WTC11 (cell line): ENCODE measurements at regions not wholly inside any gene's neighbourhood (a gene's known extent, or its start where the extent isn't known, plus 50 kb on each side); places are given as distances from the start of the nearest gene placed in this dataset.

Source experiments
- ATAC-seq: fragments of 200-7000 bp; cut with Tn5 transposase; 2 replicates; pipeline ENCODE4 v1.10.0; 2021; ENCODE audit warnings: mild to moderate bottlenecking, moderate library complexity
- CTCF ChIA-PET: fragments of 300-600 bp; sonication (Branson Sonifier 250); formaldehyde crosslinking; loops from one replicate; lab custom pipeline; 2021; ENCODE audit warnings: antibody characterized with exemption; lab: Charles Lee
- POLR2A ChIA-PET: fragments of 350-600 bp; sonication (Branson Sonifier 250); formaldehyde crosslinking; loops from one replicate; lab custom pipeline; 2021; ENCODE audit warnings: antibody characterized with exemption; lab: Charles Lee
- DNase-seq: peaks from one replicate; pipeline ENCODE4 v3.0.0; 2021; ENCODE audit warnings: low spot score
- H3K27ac Mint-ChIP-seq: 2 replicates; pipeline ENCODE4 v1.8.0; 2021; ENCODE audit warnings: mixed read lengths
- H3K27me3 Mint-ChIP-seq: 2 replicates; pipeline ENCODE4 v1.8.0; 2021; ENCODE audit warnings: low read depth, mild to moderate bottlenecking, moderate library complexity, mixed read lengths
- H3K36me3 Mint-ChIP-seq: 2 replicates; pipeline ENCODE4 v1.8.0; 2021; ENCODE audit warnings: mixed read lengths
- H3K4me1 Mint-ChIP-seq: 2 replicates; pipeline ENCODE4 v1.8.0; 2022; ENCODE audit warnings: mixed read lengths
- H3K4me3 Mint-ChIP-seq: 2 replicates; pipeline ENCODE4 v1.8.0; 2021; ENCODE audit warnings: mild to moderate bottlenecking, moderate library complexity, mixed read lengths
- H3K9me3 Mint-ChIP-seq: 2 replicates; pipeline ENCODE4 v1.8.0; 2021; ENCODE audit warnings: mixed read lengths
- CDX4 ChIP-seq: fragments of 250-450 bp; sonication (Bioruptor Pico); IDR thresholded peaks from 2 replicates; pipeline ENCODE4 v1.9.0; 2021; ENCODE audit warnings: moderate library complexity, mild to moderate bottlenecking, inconsistent platforms, borderline replicate concordance
- CTCF ChIP-seq: fragments of 200-600 bp; IDR thresholded peaks from 2 replicates; pipeline ENCODE4 v1.8.0; 2022; ENCODE audit warnings: antibody characterized with exemption
- ERG ChIP-seq: fragments of 250-450 bp; sonication (Bioruptor Pico); IDR thresholded peaks from 2 replicates; pipeline ENCODE4 v1.8.0; 2021; ENCODE audit warnings: mild to moderate bottlenecking
- FOXK1 ChIP-seq: sonication (generic); formaldehyde crosslinking; IDR thresholded peaks from 2 replicates; pipeline ENCODE4 v1.8.0; 2022; ENCODE audit warnings: mild to moderate bottlenecking, moderate library complexity, missing genetic modification reagents
- FOXP4 ChIP-seq: sonication (generic); formaldehyde crosslinking; IDR thresholded peaks from 2 replicates; pipeline ENCODE4 v1.8.0; 2022; ENCODE audit warnings: mild to moderate bottlenecking, missing genetic modification reagents
- HMGXB4 ChIP-seq: sonication (generic); formaldehyde crosslinking; IDR thresholded peaks from 2 replicates; pipeline ENCODE4 v1.8.1; 2023; ENCODE audit warnings: mild to moderate bottlenecking, moderate library complexity, missing genetic modification reagents
- JUN ChIP-seq: sonication (generic); formaldehyde crosslinking; IDR thresholded peaks from 2 replicates; pipeline ENCODE4 v1.8.0; 2023; ENCODE audit warnings: mild to moderate bottlenecking, missing genetic modification reagents
- MYBL2 ChIP-seq: sonication (generic); formaldehyde crosslinking; IDR thresholded peaks from 2 replicates; pipeline ENCODE4 v1.8.1; 2023; ENCODE audit warnings: mild to moderate bottlenecking, moderate library complexity, missing genetic modification reagents
- NR3C1 ChIP-seq: sonication (generic); formaldehyde crosslinking; conservative IDR thresholded peaks from 2 replicates; pipeline ENCODE4 v1.8.1; 2023; ENCODE audit warnings: low read depth, mild to moderate bottlenecking, missing genetic modification reagents
- PRDM15 ChIP-seq: sonication (generic); formaldehyde crosslinking; IDR thresholded peaks from 2 replicates; pipeline ENCODE4 v1.8.0; 2022; ENCODE audit warnings: missing genetic modification reagents
- SMAD4 ChIP-seq: sonication (generic); formaldehyde crosslinking; IDR thresholded peaks from 2 replicates; pipeline ENCODE4 v1.8.0; 2022; ENCODE audit warnings: mild to moderate bottlenecking, missing genetic modification reagents
- ZNF281 ChIP-seq: sonication (generic); formaldehyde crosslinking; IDR thresholded peaks from 2 replicates; pipeline ENCODE4 v1.8.0; 2023; ENCODE audit warnings: mild to moderate bottlenecking, missing genetic modification reagents
- ZNF671 ChIP-seq: fragments of 250-450 bp; sonication (Bioruptor Pico); IDR thresholded peaks from 2 replicates; pipeline ENCODE4 v1.8.0; 2021; ENCODE audit warnings: mild to moderate bottlenecking
- ZSCAN18 ChIP-seq: fragments of 250-450 bp; sonication (Bioruptor Pico); IDR thresholded peaks from 2 replicates; pipeline ENCODE4 v2.1.2; 2022; ENCODE audit warnings: mild to moderate bottlenecking, moderate library complexity

GRCh38 chr13:34164582-34164981, 346.6 kb downstream of the RFC3 start (continued):
- TF ChIP-seq ZSCAN18 (CRISPR knock-in tag) = no peak
- no peak for TF ChIP-seq CDX4 (CRISPR knock-in tag)
- TF ChIP-seq SMAD4 (CRISPR knock-in tag) = no peak

GRCh38 chr13:34165158-34165557, 347.2 kb downstream of the RFC3 start:
- Mint-ChIP-seq H3K4me1 (peaks cover 13% of the 10 kb centered on the region), H3K27ac (no peak overlapping the region), H3K27me3 (no peaks in the 10 kb centered on the region; the same call in 1 of the 2 replicates), H3K36me3 (no peaks in the 10 kb centered on the region), H3K4me3 (no peak overlapping the region), H3K9me3 (peaks cover 4% of the 10 kb centered on the region; the same call in 1 of the 2 replicates)
- CTCF ChIA-PET = no interaction called here
- no peak for DNase-seq
- POLR2A ChIA-PET = no interaction called here
- TF ChIP-seq CTCF (no peak), ZNF671 (no peak), JUN (CRISPR knock-in tag) (no peak), HMGXB4 (CRISPR knock-in tag) (no peak)
- no peak for ATAC-seq

- Mint-ChIP-seq H3K9me3 (peaks cover 4% of the 10 kb centered on the region; the same call in 1 of the 2 replicates), H3K4me1 (peaks cover 13% of the 10 kb centered on the region), H3K27ac (no peak overlapping the region), H3K4me3 (no peak overlapping the region), H3K27me3 (no peaks in the 10 kb centered on the region; the same call in 1 of the 2 replicates), H3K36me3 (no peaks in the 10 kb centered on the region)
- CTCF ChIA-PET = no interaction called here
- POLR2A ChIA-PET = no interaction called here
- TF ChIP-seq MYBL2 (no peak), FOXK1 (CRISPR knock-in tag) (no peak), NR3C1 (no peak)
- DNase-seq = no peak
- ATAC-seq = no peak
These were observed 348.5 kb downstream of the RFC3 start for GRCh38 chr13:34166406-34166805.

- H3K36me3 Mint-ChIP-seq = no peaks in the 10 kb centered on the region
- H3K9me3 Mint-ChIP-seq = peaks cover 4% of the 10 kb centered on the region; the same call in 1 of the 2 replicates
- ChIA-PET CTCF (no interaction called here), POLR2A (no interaction called here)
- H3K4me1 Mint-ChIP-seq = peaks cover 5% of the 10 kb centered on the region
- H3K27ac Mint-ChIP-seq = no peak overlapping the region
- H3K4me3 Mint-ChIP-seq = no peak overlapping the region
- no peaks in the 10 kb centered on the region; the same call in 1 of the 2 replicates for H3K27me3 Mint-ChIP-seq
- DNase-seq (no peak), ATAC-seq (no peak)
- no peak for TF ChIP-seq ERG (CRISPR knock-in tag)
- TF ChIP-seq JUN (CRISPR knock-in tag) = no peak
- TF ChIP-seq FOXP4 = no peak
- no peak for TF ChIP-seq ZNF281
- TF ChIP-seq PRDM15 (CRISPR knock-in tag) = no peak
These were observed 349.4 kb downstream of the RFC3 start for GRCh38 chr13:34167347-34167746.
